GM21528 (cell line): ENCODE measurements at regions not wholly inside any gene's neighbourhood (a gene's known extent, or its start where the extent isn't known, plus 50 kb on each side); places are given as distances from the start of the nearest gene placed in this dataset.
"Not testable (repeated sequence)": the region's sequence is repeated elsewhere in the genome, so short reads cannot be mapped to it uniquely, and the experiment has no call there.

Experiments
- ATAC-seq: cut with Tn5 transposase; IDR thresholded peaks from one replicate; pipeline ENCODE4 v1.9.1; 2021; ENCODE audit warnings: mild to moderate bottlenecking, moderate library complexity; ENCODE audit not compliant: unreplicated experiment, low FRiP score

GRCh38 chr4:85151786-85152185, 185.3 kb upstream of the WDFY3 start:
- ATAC-seq: no peak

GRCh38 chr4:85152480-85152879, 186.0 kb upstream of the WDFY3 start:
- ATAC-seq: no peak

GRCh38 chr4:85153221-85153620, 186.7 kb upstream of the WDFY3 start:
- ATAC-seq: no peak

- ATAC-seq: no peak
Measured at GRCh38 chr4:85154591-85154990, 188.1 kb upstream of the WDFY3 start.

GRCh38 chr4:85165808-85166207, 199.3 kb upstream of the WDFY3 start:
- no peak for ATAC-seq

- no peak for ATAC-seq
Measured at GRCh38 chr4:85166318-85166717, 199.8 kb upstream of the WDFY3 start.

- no peak for ATAC-seq
Measured at GRCh38 chr4:85168234-85168834, 201.8 kb upstream of the WDFY3 start.

- no peak for ATAC-seq
Measured at GRCh38 chr4:85170241-85170640, 203.8 kb upstream of the WDFY3 start.

GRCh38 chr4:85175190-85175589, 208.7 kb upstream of the WDFY3 start:
- no peak for ATAC-seq

GRCh38 chr4:85177092-85177491, 210.6 kb upstream of the WDFY3 start:
- ATAC-seq: no peak

- ATAC-seq: no peak
Measured at GRCh38 chr4:85177679-85178078, 211.2 kb upstream of the WDFY3 start.

- ATAC-seq: no peak
Measured at GRCh38 chr4:85180533-85180932, 214.0 kb upstream of the WDFY3 start.

GRCh38 chr4:85187106-85187505, 220.6 kb upstream of the WDFY3 start:
- no peak for ATAC-seq

- ATAC-seq: not testable (repeated sequence)
Measured at GRCh38 chr4:85196015-85196414, 229.5 kb upstream of the WDFY3 start.

GRCh38 chr4:85200106-85200505, 233.6 kb upstream of the WDFY3 start:
- ATAC-seq: no peak

- ATAC-seq: no peak
Measured at GRCh38 chr4:85209161-85209560, 242.7 kb upstream of the WDFY3 start.

GRCh38 chr4:85210353-85210752, 243.9 kb upstream of the WDFY3 start:
- no peak for ATAC-seq

GRCh38 chr4:85216571-85216970, 250.1 kb upstream of the WDFY3 start:
- not testable (repeated sequence) for ATAC-seq

- no peak for ATAC-seq
Measured at GRCh38 chr4:85218756-85219155, 252.3 kb upstream of the WDFY3 start.

GRCh38 chr4:85221606-85222005, 253.3 kb upstream of the ARHGAP24 start:
- no peak for ATAC-seq

GRCh38 chr4:85222561-85222960, 252.4 kb upstream of the ARHGAP24 start:
- no peak for ATAC-seq

GRCh38 chr4:85228264-85228663, 246.7 kb upstream of the ARHGAP24 start:
- ATAC-seq: no peak

GRCh38 chr4:85233516-85233915, 241.4 kb upstream of the ARHGAP24 start:
- ATAC-seq: no peak
